HG03095 (cell line): ENCODE measurements at regions not wholly inside any gene's neighbourhood (a gene's known extent, or its start where the extent isn't known, plus 50 kb on each side); places are given as distances from the start of the nearest gene placed in this dataset.

Experiments
- ATAC-seq: cut with Tn5 transposase; IDR thresholded peaks from one replicate; pipeline ENCODE4 v1.9.1; 2021; ENCODE audit warnings: moderate library complexity; ENCODE audit not compliant: unreplicated experiment

- no peak for ATAC-seq
Measured at GRCh38 chr4:119933606-119934005, 133.0 kb downstream of the MAD2L1 start.

GRCh38 chr4:119932277-119932676 lies 134.4 kb downstream of the MAD2L1 start:
- ATAC-seq = no peak

GRCh38 chr4:119930546-119930945 lies 136.1 kb downstream of the MAD2L1 start:
- no peak for ATAC-seq

GRCh38 chr4:119921830-119922229 lies 144.8 kb downstream of the MAD2L1 start:
- ATAC-seq = no peak

- no peak for ATAC-seq
Measured at GRCh38 chr4:119906277-119906676, 160.4 kb downstream of the MAD2L1 start.

- ATAC-seq = no peak
Measured at GRCh38 chr4:119898211-119898610, 168.4 kb downstream of the MAD2L1 start.

- ATAC-seq = no peak
Measured at GRCh38 chr4:119897260-119897659, 169.4 kb downstream of the MAD2L1 start.

GRCh38 chr4:119894650-119895208 lies 171.9 kb downstream of the MAD2L1 start:
- no peak for ATAC-seq

- ATAC-seq = no peak
Measured at GRCh38 chr4:119873794-119874325, 192.8 kb downstream of the MAD2L1 start.

- ATAC-seq = no peak
Measured at GRCh38 chr4:119873132-119873531, 193.5 kb downstream of the MAD2L1 start.

GRCh38 chr4:119872371-119873016 lies 194.2 kb downstream of the MAD2L1 start:
- no peak for ATAC-seq

GRCh38 chr4:119870856-119871255 lies 195.8 kb downstream of the MAD2L1 start:
- ATAC-seq = no peak

GRCh38 chr4:119865789-119866188 lies 200.9 kb downstream of the MAD2L1 start:
- ATAC-seq = no peak

- ATAC-seq = no peak
Measured at GRCh38 chr4:119865389-119865788, 201.3 kb downstream of the MAD2L1 start.

- no peak for ATAC-seq
Measured at GRCh38 chr4:119861731-119862130, 204.9 kb downstream of the MAD2L1 start.

- ATAC-seq = no peak
Measured at GRCh38 chr4:119858176-119858575, 208.5 kb downstream of the MAD2L1 start.

GRCh38 chr4:119854364-119854763 lies 212.3 kb downstream of the MAD2L1 start:
- no peak for ATAC-seq

- no peak for ATAC-seq
Measured at GRCh38 chr4:119851649-119852048, 215.0 kb downstream of the MAD2L1 start.

GRCh38 chr4:119841361-119841760 lies 212.8 kb upstream of the PDE5A start:
- ATAC-seq = no peak

GRCh38 chr4:119835613-119835910 lies 207.0 kb upstream of the PDE5A start:
- ATAC-seq = no peak

- ATAC-seq = no peak
Measured at GRCh38 chr4:119834906-119835612, 206.5 kb upstream of the PDE5A start.

GRCh38 chr4:119833611-119834010 lies 205.0 kb upstream of the PDE5A start:
- ATAC-seq = no peak
